ENCODE measurements at regions not wholly inside any gene's neighbourhood (a gene's known extent, or its start where the extent isn't known, plus 50 kb on each side); places are given as distances from the start of the nearest gene placed in this dataset.

GRCh38 chr7:106382929-106383328 lies 98.1 kb upstream of the NAMPT start:
- TF ChIP-seq CTCF (IDR thresholded peaks at IDR 0.05) (no peak), EP300 (IDR thresholded peaks at IDR 0.05) (no peak), POLR2AphosphoS5 (IDR thresholded peaks at IDR 0.05) (no peak), POLR2A (IDR thresholded peaks at IDR 0.05) (no peak)
